Nephron (organoid): ENCODE measurements at regions not wholly inside any gene's neighbourhood (a gene's known extent, or its start where the extent isn't known, plus 50 kb on each side); places are given as distances from the start of the nearest gene placed in this dataset.

ENCODE experiments used
- H3K27ac Mint-ChIP-seq, 3 experiments: 2 replicates each; pipeline ENCODE4 v1.8.0; 2020; ENCODE audit warnings: mixed read lengths in 3 of 3, mild to moderate bottlenecking in 2 of 3, moderate library complexity in 1 of 3
- H3K27me3 Mint-ChIP-seq: 2 replicates; pipeline ENCODE4 v1.8.0; 2021; ENCODE audit warnings: low read depth, mild to moderate bottlenecking, moderate library complexity, mixed read lengths
- H3K36me3 Mint-ChIP-seq: 2 replicates; pipeline ENCODE4 v1.8.0; 2020; ENCODE audit warnings: low read depth, mixed read lengths
- H3K4me1 Mint-ChIP-seq: 2 replicates; pipeline ENCODE4 v1.8.0; 2020; ENCODE audit warnings: mixed read lengths
- H3K4me3 Mint-ChIP-seq, 3 experiments: 2 replicates each; pipeline ENCODE4 v1.8.0; 2020; ENCODE audit warnings: mild to moderate bottlenecking in 3 of 3, mixed read lengths in 3 of 3, moderate library complexity in 2 of 3
- H3K9me3 Mint-ChIP-seq: 2 replicates; pipeline ENCODE4 v1.8.0; 2020; ENCODE audit warnings: mixed read lengths
- TF ChIP-seq, protein P1 (sequence below), 3 experiments: fragments of 200-600 bp; sonication (generic); IDR thresholded peaks; one replicate each; pipeline ENCODE4 v1.5.0; 2021; ENCODE audit warnings: antibody characterized with exemption in 3 of 3; ENCODE audit not compliant: unreplicated experiment in 3 of 3

- Mint-ChIP-seq H3K4me3 (no peak overlapping the region), H3K36me3 (peaks cover 4% of the 10 kb centered on the region), H3K9me3 (peaks cover 13% of the 10 kb centered on the region), H3K27me3 (peaks cover 6% of the 10 kb centered on the region), H3K4me1 (peaks cover 13% of the 10 kb centered on the region), H3K27ac (no peak overlapping the region)
- TF ChIP-seq, protein P1, sequence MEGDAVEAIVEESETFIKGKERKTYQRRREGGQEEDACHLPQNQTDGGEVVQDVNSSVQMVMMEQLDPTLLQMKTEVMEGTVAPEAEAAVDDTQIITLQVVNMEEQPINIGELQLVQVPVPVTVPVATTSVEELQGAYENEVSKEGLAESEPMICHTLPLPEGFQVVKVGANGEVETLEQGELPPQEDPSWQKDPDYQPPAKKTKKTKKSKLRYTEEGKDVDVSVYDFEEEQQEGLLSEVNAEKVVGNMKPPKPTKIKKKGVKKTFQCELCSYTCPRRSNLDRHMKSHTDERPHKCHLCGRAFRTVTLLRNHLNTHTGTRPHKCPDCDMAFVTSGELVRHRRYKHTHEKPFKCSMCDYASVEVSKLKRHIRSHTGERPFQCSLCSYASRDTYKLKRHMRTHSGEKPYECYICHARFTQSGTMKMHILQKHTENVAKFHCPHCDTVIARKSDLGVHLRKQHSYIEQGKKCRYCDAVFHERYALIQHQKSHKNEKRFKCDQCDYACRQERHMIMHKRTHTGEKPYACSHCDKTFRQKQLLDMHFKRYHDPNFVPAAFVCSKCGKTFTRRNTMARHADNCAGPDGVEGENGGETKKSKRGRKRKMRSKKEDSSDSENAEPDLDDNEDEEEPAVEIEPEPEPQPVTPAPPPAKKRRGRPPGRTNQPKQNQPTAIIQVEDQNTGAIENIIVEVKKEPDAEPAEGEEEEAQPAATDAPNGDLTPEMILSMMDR (IDR thresholded peaks at IDR 0.05; ENCODE audit: unreplicated experiment in 3 of 3) = no peak
Measured at GRCh38 chr2:222351035-222351434, 52.2 kb upstream of the PAX3 start.

DNA sequence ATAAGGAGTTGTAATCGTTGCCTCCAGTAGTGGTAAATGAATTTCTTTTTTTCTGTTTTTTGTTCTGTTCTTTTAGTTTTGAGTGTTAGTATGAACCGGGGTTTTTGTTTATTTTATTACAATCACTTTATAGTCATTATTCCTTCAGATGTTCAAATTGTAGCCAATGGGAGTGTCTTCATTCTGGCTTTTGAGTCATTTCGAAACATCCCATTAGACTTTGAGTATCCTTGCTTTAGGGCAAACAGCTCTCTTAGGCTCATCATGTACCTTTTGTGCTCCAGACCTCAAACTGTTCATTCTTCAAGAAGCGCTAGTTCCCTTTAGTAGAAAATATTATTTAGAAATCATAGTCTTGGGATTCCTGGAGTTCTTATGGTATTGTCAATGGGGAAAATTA, 54.2 kb upstream of the PAX3 start:
- Mint-ChIP-seq H3K36me3 (peaks cover 4% of the 10 kb centered on the region), H3K4me1 (peaks cover 19% of the 10 kb centered on the region), H3K27me3 (peaks cover 6% of the 10 kb centered on the region), H3K4me3 (no peak overlapping the region), H3K9me3 (peaks cover 13% of the 10 kb centered on the region), H3K27ac (no peak overlapping the region)
- TF ChIP-seq, protein P1 (IDR thresholded peaks at IDR 0.05; ENCODE audit: unreplicated experiment in 3 of 3) = no peak

DNA sequence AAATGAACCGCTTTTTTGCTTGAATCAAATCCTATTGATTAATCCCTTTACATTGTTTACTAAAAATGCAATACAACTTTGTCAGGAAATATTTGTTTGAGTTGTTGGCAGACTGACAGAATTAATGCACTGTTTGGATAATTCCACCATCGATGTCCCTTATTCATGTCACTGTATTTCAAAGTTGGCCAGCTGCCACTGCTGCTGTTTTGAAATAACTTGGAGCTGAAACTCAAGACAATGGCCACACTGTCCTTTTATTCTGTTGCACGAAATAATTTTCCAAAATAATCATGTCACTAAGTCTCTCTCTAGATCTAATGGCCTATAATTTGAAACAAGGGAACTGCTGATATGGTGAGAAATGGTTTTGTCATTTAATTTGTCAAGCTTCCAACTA, 55.2 kb upstream of the PAX3 start:
- peaks cover 4% of the 10 kb centered on the region for H3K36me3 Mint-ChIP-seq
- H3K9me3 Mint-ChIP-seq = peaks cover 10% of the 10 kb centered on the region
- TF ChIP-seq, protein P1 (IDR thresholded peaks at IDR 0.05; ENCODE audit: unreplicated experiment in 3 of 3) = no peak
- no peak overlapping the region for H3K27ac Mint-ChIP-seq
- H3K4me3 Mint-ChIP-seq = no peak overlapping the region
- peaks cover 25% of the 10 kb centered on the region for H3K4me1 Mint-ChIP-seq
- H3K27me3 Mint-ChIP-seq = peaks cover 2% of the 10 kb centered on the region

- TF ChIP-seq, protein P1 (IDR thresholded peaks at IDR 0.05; ENCODE audit: unreplicated experiment in 3 of 3) = no peak
- Mint-ChIP-seq H3K4me1 (peaks cover 31% of the 10 kb centered on the region), H3K27ac (no peak overlapping the region), H3K9me3 (peaks cover 7% of the 10 kb centered on the region), H3K27me3 (peaks cover 6% of the 10 kb centered on the region), H3K4me3 (no peak overlapping the region), H3K36me3 (peaks cover 4% of the 10 kb centered on the region)
Measured at GRCh38 chr2:222355860-222356259, 57.1 kb upstream of the PAX3 start.

DNA sequence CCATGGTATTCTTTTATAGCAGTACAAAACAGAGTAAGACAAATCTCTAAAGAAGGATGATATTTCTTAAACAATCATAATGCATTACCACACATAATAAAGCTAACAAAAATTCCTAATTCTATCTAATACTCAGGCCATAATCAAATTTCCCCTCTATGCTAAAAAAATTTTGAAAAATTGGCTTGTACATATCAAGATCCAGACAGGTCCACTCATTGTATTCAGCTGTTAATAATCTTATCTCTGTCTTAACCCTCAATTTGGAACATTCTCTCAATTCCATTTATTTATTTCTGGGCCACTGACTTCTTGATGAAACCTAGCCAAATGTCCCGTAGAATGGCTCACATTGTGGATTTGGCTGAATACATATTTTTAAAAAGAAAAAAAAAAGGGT, 59.1 kb upstream of the PAX3 start:
- TF ChIP-seq, protein P1 (IDR thresholded peaks at IDR 0.05; ENCODE audit: unreplicated experiment in 3 of 3) = no peak
- no peak overlapping the region for H3K4me3 Mint-ChIP-seq
- H3K4me1 Mint-ChIP-seq = peaks cover 33% of the 10 kb centered on the region
- H3K36me3 Mint-ChIP-seq = no peaks in the 10 kb centered on the region
- H3K9me3 Mint-ChIP-seq = no peaks in the 10 kb centered on the region
- peaks cover 6% of the 10 kb centered on the region for H3K27me3 Mint-ChIP-seq
- H3K27ac Mint-ChIP-seq = no peak overlapping the region

DNA sequence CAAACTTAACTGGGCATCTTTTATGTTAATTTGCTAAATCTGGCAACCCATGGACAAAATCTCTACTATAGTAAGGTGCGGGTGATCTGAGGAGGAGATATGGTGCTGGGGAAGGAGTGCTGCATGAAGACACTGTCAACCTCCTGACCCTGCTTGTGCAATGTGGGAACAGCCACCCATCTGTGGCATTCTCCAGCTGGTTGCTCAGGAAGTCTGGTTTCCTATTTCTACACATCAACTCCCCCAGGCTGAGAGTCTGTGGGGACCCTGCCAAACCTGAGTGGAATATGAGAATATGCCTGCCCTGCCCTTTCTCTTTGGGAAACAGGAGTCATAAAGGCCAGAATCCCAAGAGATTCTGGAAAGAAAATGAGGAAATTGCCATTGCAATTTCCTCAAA, 60.1 kb upstream of the PAX3 start:
- no peaks in the 10 kb centered on the region for H3K36me3 Mint-ChIP-seq
- H3K4me1 Mint-ChIP-seq = peaks cover 29% of the 10 kb centered on the region
- no peak overlapping the region for H3K27ac Mint-ChIP-seq
- TF ChIP-seq, protein P1 (IDR thresholded peaks at IDR 0.05; ENCODE audit: unreplicated experiment in 3 of 3) = no peak
- H3K27me3 Mint-ChIP-seq = peaks cover 6% of the 10 kb centered on the region
- no peak overlapping the region for H3K4me3 Mint-ChIP-seq
- no peaks in the 10 kb centered on the region for H3K9me3 Mint-ChIP-seq
